Spleen (tissue), 11 donors: ENCODE measurements at regions not wholly inside any gene's neighbourhood (a gene's known extent, or its start where the extent isn't known, plus 50 kb on each side); places are given as distances from the start of the nearest gene placed in this dataset.

Source experiments
- DNase-seq: peaks from one replicate; pipeline ENCODE4 v3.0.0-alpha.2; 2020
- H3K27ac ChIP-seq, 8 donors: fragments of 200-600 bp; sonication (generic) in 7 of 8; 1 replicate in 4 of 8; 2 replicates in 4 of 8; pipeline versions ENCODE4 v1.5.0 to v1.8.0; 2016 to 2021; ENCODE audit warnings: inconsistent platforms in 4 of 8, mild to moderate bottlenecking in 4 of 8, moderate library complexity in 1 of 8
- H3K27me3 ChIP-seq, 7 donors: fragments of 200-600 bp; sonication (generic) in 6 of 7; replicated peaks in 1 of 7; 1 replicate in 4 of 7; 2 replicates in 3 of 7; pipeline versions ENCODE4 v1.5.0 to v1.8.0; 2016 to 2021; ENCODE audit warnings: inconsistent platforms in 3 of 7, mild to moderate bottlenecking in 1 of 7
- H3K36me3 ChIP-seq, 6 donors: fragments of 200-600 bp; sonication (generic) in 5 of 6; 1 replicate in 4 of 6; 2 replicates in 2 of 6; pipeline versions ENCODE4 v1.5.0 to v1.8.0; 2016 to 2021; ENCODE audit warnings: inconsistent platforms in 2 of 6
- H3K4me1 ChIP-seq, 6 donors: fragments of 200-600 bp; sonication (generic) in 5 of 6; 1 replicate in 3 of 6; 2 replicates in 3 of 6; pipeline versions ENCODE4 v1.5.0 to v1.8.0; 2016 to 2021; ENCODE audit warnings: inconsistent platforms in 3 of 6
- H3K4me3 ChIP-seq, 8 donors: fragments of 200-600 bp; sonication (generic) in 7 of 8; 1 replicate in 4 of 8; 2 replicates in 4 of 8; pipeline versions ENCODE4 v1.5.0 to v1.8.0; 2016 to 2021; ENCODE audit warnings: inconsistent platforms in 4 of 8, mild to moderate bottlenecking in 4 of 8, moderate library complexity in 2 of 8
- H3K9me3 ChIP-seq, 8 donors: fragments of 200-600 bp; sonication (generic) in 7 of 8; 1 replicate in 4 of 8; 2 replicates in 4 of 8; pipeline versions ENCODE4 v1.5.0 to v1.8.0; 2016 to 2021; ENCODE audit warnings: inconsistent platforms in 4 of 8
- POLR2A ChIP-seq, 3 donors: fragments of 450-650 bp; IDR thresholded peaks; one replicate each; pipeline ENCODE4 v1.5.1; 2017; ENCODE audit warnings: antibody characterized with exemption in 3 of 3, mild to moderate bottlenecking in 1 of 3
- POLR2AphosphoS5 ChIP-seq, 3 donors: sonication (generic); formaldehyde crosslinking; IDR thresholded peaks; one replicate each; pipeline ENCODE4 v1.5.1; 2017; ENCODE audit warnings: antibody characterized with exemption in 3 of 3
- WGBS, 5 donors: extraction: QIAGEN DNeasy Blood & Tissue Kit in 3 of 5; methylation state at CpG; one replicate each; pipeline versions ENCODE4 v1.1.5 to v1.1.7; 2013 to 2018; 5-methylcytosine and 5-hydroxymethylcytosine counted together
- intact Hi-C: fragments of 100-400 bp; cut with DNase I; formaldehyde crosslinking; loops from one replicate; pipeline ENCODE4 v1.15.0; 2023; ENCODE audit warnings: low total_unique reads
- TF ChIP-seq, protein P1 (sequence below), 11 experiments: fragments of 200-600 bp in 7 of 11; fragments of 450-650 bp in 4 of 11; sonication (generic) in 4 of 11; IDR thresholded peaks in 8 of 11; conservative IDR thresholded peaks in 3 of 11; 1 replicate in 7 of 11; 2 replicates in 4 of 11; pipeline versions ENCODE4 v1.4.0 to v1.8.0; 2016 to 2021; ENCODE audit warnings: antibody characterized with exemption in 11 of 11, inconsistent platforms in 4 of 11, mild to moderate bottlenecking in 1 of 11
- donor health status: healthy with polysubstance abuse.
- donor health status: DM: no; HTN: no; CAD: no; lungs with moderate emphysema.
- donor health status: DM: no; HTN: no; CAD: no.
- donor health status: Bipolar disorder and iron deficiency.
- donor health status: healthy.
- donor health status: DM: no; HTN: no; CAD: no.
- donor health status: DM: yes; HTN: yes; CAD: no.

DNA sequence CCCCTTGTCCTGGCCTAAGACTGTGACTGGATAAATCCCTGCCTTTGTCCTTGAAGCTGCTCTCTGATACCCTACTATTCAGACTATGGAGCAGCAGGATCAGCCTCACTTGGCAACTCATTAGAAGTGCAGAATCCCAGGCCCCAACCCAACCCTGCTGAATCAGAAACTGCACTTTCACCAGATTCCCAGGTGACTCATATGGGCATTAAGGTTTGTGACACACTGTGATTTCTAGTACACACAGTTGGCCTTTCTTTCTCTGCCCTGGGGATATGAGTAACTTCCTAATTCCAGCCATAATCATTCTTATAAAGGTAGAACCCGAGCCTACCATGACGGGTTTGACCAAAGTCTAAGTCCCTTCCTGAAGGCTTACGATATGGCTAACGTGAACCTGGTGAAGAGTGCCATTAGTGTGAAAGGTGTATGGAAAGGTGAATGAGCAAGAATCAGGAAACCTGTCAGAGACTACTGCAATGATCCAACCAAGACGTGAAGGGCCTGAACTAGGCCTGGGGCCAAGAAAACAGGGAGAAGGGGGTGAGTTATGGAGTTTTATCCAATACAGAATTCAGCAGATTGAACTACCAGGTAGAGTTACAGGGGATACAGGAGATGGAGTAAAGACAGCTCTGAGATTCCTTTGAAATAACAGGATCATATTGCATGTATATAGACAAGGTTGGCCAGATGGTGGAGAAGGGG lies 533.0 kb downstream of the BNC2 start:
- H3K36me3 ChIP-seq: no peaks in the 10 kb centered on the region
- no peak overlapping the region for H3K27ac ChIP-seq
- no peak for TF ChIP-seq POLR2AphosphoS5 (IDR thresholded peaks at IDR 0.05)
- TF ChIP-seq, protein P1, sequence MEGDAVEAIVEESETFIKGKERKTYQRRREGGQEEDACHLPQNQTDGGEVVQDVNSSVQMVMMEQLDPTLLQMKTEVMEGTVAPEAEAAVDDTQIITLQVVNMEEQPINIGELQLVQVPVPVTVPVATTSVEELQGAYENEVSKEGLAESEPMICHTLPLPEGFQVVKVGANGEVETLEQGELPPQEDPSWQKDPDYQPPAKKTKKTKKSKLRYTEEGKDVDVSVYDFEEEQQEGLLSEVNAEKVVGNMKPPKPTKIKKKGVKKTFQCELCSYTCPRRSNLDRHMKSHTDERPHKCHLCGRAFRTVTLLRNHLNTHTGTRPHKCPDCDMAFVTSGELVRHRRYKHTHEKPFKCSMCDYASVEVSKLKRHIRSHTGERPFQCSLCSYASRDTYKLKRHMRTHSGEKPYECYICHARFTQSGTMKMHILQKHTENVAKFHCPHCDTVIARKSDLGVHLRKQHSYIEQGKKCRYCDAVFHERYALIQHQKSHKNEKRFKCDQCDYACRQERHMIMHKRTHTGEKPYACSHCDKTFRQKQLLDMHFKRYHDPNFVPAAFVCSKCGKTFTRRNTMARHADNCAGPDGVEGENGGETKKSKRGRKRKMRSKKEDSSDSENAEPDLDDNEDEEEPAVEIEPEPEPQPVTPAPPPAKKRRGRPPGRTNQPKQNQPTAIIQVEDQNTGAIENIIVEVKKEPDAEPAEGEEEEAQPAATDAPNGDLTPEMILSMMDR (IDR thresholded peaks at IDR 0.05 in 8 of 11, conservative IDR thresholded peaks at IDR 0.05 in 3 of 11): no peak
- TF ChIP-seq POLR2A (IDR thresholded peaks at IDR 0.05): no peak
- peaks cover 0 to 12% (median 0%) of the 10 kb centered on the region in 7 donors for H3K27me3 ChIP-seq
- no peaks in the 10 kb centered on the region for H3K9me3 ChIP-seq
- intact Hi-C loops: no loop called here
- no peak for DNase-seq
- no peaks in the 10 kb centered on the region for H3K4me1 ChIP-seq
- 81 to 95% (median 85%) methylated on average over 5 of the region's 5 CpGs for WGBS, 5 donors
- H3K4me3 ChIP-seq: no peak overlapping the region

DNA sequence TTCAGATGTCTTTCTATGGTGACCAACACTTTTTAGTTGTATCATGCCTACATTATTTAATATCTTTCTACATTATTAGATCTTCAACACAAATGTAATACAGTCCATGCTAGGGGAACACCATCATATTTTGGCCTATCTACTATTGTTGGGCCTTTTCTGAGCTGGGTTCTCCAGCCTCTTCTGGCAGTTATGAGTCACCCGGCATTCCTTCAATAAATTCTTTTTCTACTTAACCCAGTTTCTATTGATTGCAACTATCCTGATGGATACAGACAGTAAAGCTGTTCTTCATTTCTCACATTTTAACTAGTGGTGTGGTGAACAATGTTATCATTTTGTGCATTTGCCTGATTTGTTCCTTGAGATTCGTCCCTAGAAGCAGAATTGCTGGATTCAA lies 529.3 kb downstream of the BNC2 start:
- H3K27ac ChIP-seq: no peak overlapping the region
- no peak for DNase-seq
- WGBS, 5 donors: 78 to 91% (median 86%) methylated on average over 2 of the region's 2 CpGs
- no peaks in the 10 kb centered on the region for H3K4me1 ChIP-seq
- peaks cover 0 to 12% (median 0%) of the 10 kb centered on the region in 7 donors for H3K27me3 ChIP-seq
- H3K9me3 ChIP-seq: no peaks in the 10 kb centered on the region
- intact Hi-C loops: no loop called here
- TF ChIP-seq POLR2A (IDR thresholded peaks at IDR 0.05) (no peak), POLR2AphosphoS5 (IDR thresholded peaks at IDR 0.05) (no peak)
- TF ChIP-seq, protein P1 (IDR thresholded peaks at IDR 0.05 in 8 of 11, conservative IDR thresholded peaks at IDR 0.05 in 3 of 11): no peak
- H3K36me3 ChIP-seq: no peaks in the 10 kb centered on the region
- H3K4me3 ChIP-seq: no peak overlapping the region

DNA sequence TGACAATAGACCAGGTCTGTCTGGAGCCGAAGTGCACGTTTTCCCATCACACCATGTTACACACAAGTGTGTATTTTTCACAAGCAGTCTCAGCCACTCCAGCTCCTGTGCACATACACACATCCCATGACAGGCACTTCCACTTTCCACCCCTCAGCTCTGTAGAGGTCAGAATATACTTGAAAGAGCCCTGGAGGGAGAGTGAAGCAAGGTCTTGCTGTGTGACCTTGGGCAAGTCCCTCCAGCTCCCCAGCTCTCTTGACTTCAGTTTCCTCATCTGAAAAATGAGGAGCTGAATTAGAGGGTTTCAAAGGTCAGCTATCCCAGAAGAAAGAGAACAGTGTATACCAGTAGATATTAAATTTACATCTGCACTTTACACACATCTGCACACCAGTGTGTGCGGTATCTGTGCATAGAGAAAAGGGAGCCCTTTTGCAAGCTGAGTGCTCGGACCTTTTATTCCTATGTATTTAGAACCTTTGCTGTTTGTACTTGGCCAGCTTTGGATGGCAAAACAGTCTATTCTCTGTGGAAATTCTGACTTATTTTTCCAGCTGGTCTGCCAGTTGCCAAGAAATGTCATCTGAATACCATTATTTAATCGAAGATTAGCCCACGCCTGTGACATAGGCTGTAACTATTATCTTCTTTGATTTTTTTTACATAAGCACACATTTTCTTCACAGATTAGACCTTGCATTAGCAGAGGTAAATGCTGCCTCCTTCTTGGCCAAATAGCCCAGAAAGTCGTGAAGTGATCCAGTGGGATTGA lies 528.0 kb downstream of the BNC2 start:
- no peaks in the 10 kb centered on the region for H3K36me3 ChIP-seq
- no peak overlapping the region for H3K27ac ChIP-seq
- TF ChIP-seq POLR2AphosphoS5 (IDR thresholded peaks at IDR 0.05) (no peak), POLR2A (IDR thresholded peaks at IDR 0.05) (no peak)
- TF ChIP-seq, protein P1 (IDR thresholded peaks at IDR 0.05 in 8 of 11, conservative IDR thresholded peaks at IDR 0.05 in 3 of 11): no peak
- DNase-seq: no peak
- no peak overlapping the region for H3K4me3 ChIP-seq
- H3K27me3 ChIP-seq: peaks cover 0 to 13% (median 0%) of the 10 kb centered on the region in 7 donors
- no peaks in the 10 kb centered on the region for H3K9me3 ChIP-seq
- intact Hi-C loops: no loop called here
- WGBS, 5 donors: 84 to 92% (median 92%) methylated on average over 7 of the region's 7 CpGs
- no peaks in the 10 kb centered on the region for H3K4me1 ChIP-seq
